GM12892 (cell line): ENCODE measurements at regions not wholly inside any gene's neighbourhood (a gene's known extent, or its start where the extent isn't known, plus 50 kb on each side); places are given as distances from the start of the nearest gene placed in this dataset.

Experiments used
- POLR2A ChIP-seq: IDR thresholded peaks from 2 replicates; pipeline ENCODE4 v1.6.1; 2011; ENCODE audit warnings: low read depth, low read length, control low read depth
- POLR2AphosphoS5 ChIP-seq: IDR thresholded peaks from 2 replicates; pipeline ENCODE4 v1.6.1; 2011; ENCODE audit warnings: low read depth, low read length, control low read depth

- TF ChIP-seq POLR2A (no peak), POLR2AphosphoS5 (no peak)
Observed at GRCh38 chr2:176826984-176827668, 385.5 kb upstream of the HNRNPA3 start.
